Smooth muscle cell (in vitro differentiated cells): ENCODE measurements at regions not wholly inside any gene's neighbourhood (a gene's known extent, or its start where the extent isn't known, plus 50 kb on each side); places are given as distances from the start of the nearest gene placed in this dataset.

Experiments used
- DNase-seq: peaks from one replicate; lab custom pipeline; 2025; ENCODE audit not compliant: unreplicated experiment; lab: John Stamatoyannopoulos, UW
- H2AFZ ChIP-seq: fragments of 200-600 bp; sonication (generic); 2 replicates; pipeline ENCODE4 v1.6.0; 2016; ENCODE audit warnings: antibody characterized with exemption, low read depth, mild to moderate bottlenecking
- H3F3A ChIP-seq: fragments of 200-600 bp; sonication (generic); 2 replicates; pipeline ENCODE4 v1.6.0; 2017; ENCODE audit warnings: antibody characterized with exemption, low read depth
- H3K27ac ChIP-seq: fragments of 200-600 bp; sonication (generic); 2 replicates; pipeline ENCODE4 v1.5.1; 2016; ENCODE audit warnings: low read depth, mild to moderate bottlenecking
- H3K27me3 ChIP-seq: fragments of 200-600 bp; sonication (generic); 2 replicates; pipeline ENCODE4 v1.6.1; 2016; ENCODE audit warnings: low read depth, mild to moderate bottlenecking
- H3K36me3 ChIP-seq: fragments of 200-600 bp; sonication (generic); 2 replicates; pipeline ENCODE4 v1.5.1; 2016; ENCODE audit warnings: low read depth
- H3K4me1 ChIP-seq: fragments of 200-600 bp; sonication (generic); 2 replicates; pipeline ENCODE4 v1.5.1; 2016; ENCODE audit warnings: low read depth
- H3K4me2 ChIP-seq: fragments of 200-600 bp; sonication (generic); 2 replicates; pipeline ENCODE4 v1.6.0; 2016; ENCODE audit warnings: mild to moderate bottlenecking
- H3K4me3 ChIP-seq: fragments of 200-600 bp; sonication (generic); 2 replicates; pipeline ENCODE4 v1.5.1; 2016; ENCODE audit warnings: mild to moderate bottlenecking
- H3K79me2 ChIP-seq: fragments of 200-600 bp; sonication (generic); 2 replicates; pipeline ENCODE4 v1.6.0; 2016; ENCODE audit warnings: low read depth, mild to moderate bottlenecking
- H3K9ac ChIP-seq: fragments of 200-600 bp; sonication (generic); 2 replicates; pipeline ENCODE4 v1.6.0; 2016; ENCODE audit warnings: low read depth
- H3K9me3 ChIP-seq: fragments of 200-600 bp; sonication (generic); replicated peaks from 2 replicates; pipeline ENCODE4 v1.5.1; 2016; ENCODE audit warnings: low read depth
- H4K20me1 ChIP-seq: fragments of 200-600 bp; sonication (generic); 2 replicates; pipeline ENCODE4 v1.6.0; 2016; ENCODE audit warnings: low read depth
- CTCF ChIP-seq: fragments of 200-600 bp; sonication (generic); IDR thresholded peaks from 2 replicates; pipeline ENCODE4 v1.5.1; 2017; ENCODE audit warnings: borderline replicate concordance, mild to moderate bottlenecking, antibody characterized with exemption; ENCODE audit not compliant: insufficient read depth, poor library complexity, severe bottlenecking
- WGBS: methylation state at CpG from one replicate; pipeline ENCODE4 v1.1.7; 2016; ENCODE audit warnings: low lambda C conversion rate; 5-methylcytosine and 5-hydroxymethylcytosine counted together

GRCh38 chr16:65618333-65618732, 496.5 kb upstream of the CDH11 start:
- Histone ChIP-seq H3K27me3 (no peaks in the 10 kb centered on the region), H3K36me3 (no peaks in the 10 kb centered on the region), H2AFZ (no peak overlapping the region), H4K20me1 (no peaks in the 10 kb centered on the region), H3K9me3 (no peaks in the 10 kb centered on the region), H3K27ac (no peak overlapping the region), H3F3A (peaks cover 3% of the 10 kb centered on the region), H3K4me3 (no peak overlapping the region), H3K9ac (no peak overlapping the region), H3K4me2 (no peak overlapping the region), H3K79me2 (no peaks in the 10 kb centered on the region), H3K4me1 (no peaks in the 10 kb centered on the region)
- WGBS: 70% methylated on average over 2 of the region's 2 CpGs
- no peak for TF ChIP-seq CTCF
- no peak for DNase-seq

GRCh38 chr16:65617421-65617820, 495.6 kb upstream of the CDH11 start:
- H3K79me2 ChIP-seq: no peaks in the 10 kb centered on the region
- H3K36me3 ChIP-seq: no peaks in the 10 kb centered on the region
- no peak overlapping the region for H3K9ac ChIP-seq
- no peaks in the 10 kb centered on the region for H3K27me3 ChIP-seq
- peak overlapping the region; percentile 27 for H2AFZ ChIP-seq
- no peak overlapping the region for H3K27ac ChIP-seq
- TF ChIP-seq CTCF: no peak
- H3K9me3 ChIP-seq: no peaks in the 10 kb centered on the region
- H3K4me1 ChIP-seq: no peaks in the 10 kb centered on the region
- no peak for DNase-seq
- H4K20me1 ChIP-seq: no peaks in the 10 kb centered on the region
- H3K4me3 ChIP-seq: no peak overlapping the region
- 61% methylated on average over 3 of the region's 3 CpGs for WGBS
- peaks cover 3% of the 10 kb centered on the region for H3F3A ChIP-seq
- peak overlapping the region; percentile 14 for H3K4me2 ChIP-seq

GRCh38 chr16:65608455-65608854, 486.6 kb upstream of the CDH11 start:
- TF ChIP-seq CTCF: no peak
- no peak for DNase-seq
- Histone ChIP-seq H3K27ac (peak overlapping the region; percentile 12), H3K9ac (no peak overlapping the region), H3K79me2 (no peaks in the 10 kb centered on the region), H3K36me3 (no peaks in the 10 kb centered on the region), H3K4me3 (no peak overlapping the region), H3K9me3 (no peaks in the 10 kb centered on the region), H3K4me2 (no peak overlapping the region), H4K20me1 (no peaks in the 10 kb centered on the region), H3K27me3 (no peaks in the 10 kb centered on the region), H3F3A (no peaks in the 10 kb centered on the region), H3K4me1 (no peaks in the 10 kb centered on the region), H2AFZ (no peak overlapping the region)

GRCh38 chr16:65604771-65605170, 482.9 kb upstream of the CDH11 start:
- Histone ChIP-seq H3K36me3 (no peaks in the 10 kb centered on the region), H2AFZ (no peak overlapping the region), H3K4me1 (peaks cover 11% of the 10 kb centered on the region), H3K79me2 (no peaks in the 10 kb centered on the region), H3K27ac (no peak overlapping the region), H3K4me2 (no peak overlapping the region), H3K9me3 (no peaks in the 10 kb centered on the region), H3K27me3 (no peaks in the 10 kb centered on the region), H3F3A (no peaks in the 10 kb centered on the region), H4K20me1 (no peaks in the 10 kb centered on the region), H3K4me3 (no peak overlapping the region), H3K9ac (no peak overlapping the region)
- WGBS: 97% methylated on average over 3 of the region's 3 CpGs
- TF ChIP-seq CTCF: no peak
- no peak for DNase-seq
